Endodermal cell (in vitro differentiated cells): ENCODE measurements at regions not wholly inside any gene's neighbourhood (a gene's known extent, or its start where the extent isn't known, plus 50 kb on each side); places are given as distances from the start of the nearest gene placed in this dataset.

ENCODE experiments used
- DNase-seq: peaks from one replicate; pipeline ENCODE4 v3.0.0-alpha.2; 2017
- H3K27ac ChIP-seq: 2 replicates; pipeline ENCODE4 v1.5.1; 2013; ENCODE audit warnings: mild to moderate bottlenecking, low read depth, low read length, moderate library complexity
- H3K27me3 ChIP-seq: 2 replicates; pipeline ENCODE4 v1.6.1; 2013; ENCODE audit warnings: mild to moderate bottlenecking, low read length, moderate library complexity; ENCODE audit not compliant: insufficient read depth, control insufficient read depth, poor library complexity, severe bottlenecking
- H3K36me3 ChIP-seq: 2 replicates; pipeline ENCODE4 v1.7.0; 2013; ENCODE audit warnings: mild to moderate bottlenecking, low read length, moderate library complexity; ENCODE audit not compliant: control insufficient read depth, insufficient read depth
- H3K4me1 ChIP-seq: one replicate; pipeline ENCODE4 v1.7.0; 2013; ENCODE audit warnings: low read length; ENCODE audit not compliant: control insufficient read depth, insufficient read depth
- H3K4me3 ChIP-seq: 2 replicates; pipeline ENCODE4 v1.5.1; 2013; ENCODE audit warnings: mild to moderate bottlenecking, low read length, moderate library complexity
- H3K9ac ChIP-seq: 2 replicates; pipeline ENCODE4 v1.6.1; 2013; ENCODE audit warnings: mild to moderate bottlenecking, low read length, moderate library complexity; ENCODE audit not compliant: poor library complexity, severe bottlenecking; ENCODE audit errors: extremely low read depth
- H3K9me3 ChIP-seq: 2 replicates; pipeline ENCODE4 v1.6.1; 2013; ENCODE audit warnings: mild to moderate bottlenecking, low read length, moderate library complexity; ENCODE audit not compliant: control insufficient read depth
- H3K27ac Mint-ChIP-seq: 2 replicates; pipeline ENCODE4 v1.8.0; 2020; ENCODE audit warnings: mixed read lengths
- H3K27me3 Mint-ChIP-seq: 2 replicates; pipeline ENCODE4 v1.8.0; 2021; ENCODE audit warnings: mild to moderate bottlenecking, mixed read lengths; ENCODE audit not compliant: insufficient read depth
- H3K36me3 Mint-ChIP-seq: 2 replicates; pipeline ENCODE4 v1.8.0; 2020; ENCODE audit warnings: low read depth, mixed read lengths
- H3K4me1 Mint-ChIP-seq: 2 replicates; pipeline ENCODE4 v1.8.0; 2020; ENCODE audit warnings: mixed read lengths
- H3K4me3 Mint-ChIP-seq: 2 replicates; pipeline ENCODE4 v1.8.0; 2020; ENCODE audit warnings: mild to moderate bottlenecking, moderate library complexity, mixed read lengths
- H3K9me3 Mint-ChIP-seq: 2 replicates; pipeline ENCODE4 v1.8.0; 2020; ENCODE audit warnings: mild to moderate bottlenecking, mixed read lengths
- CTCF ChIP-seq: fragments of 200-600 bp; sonication (generic); conservative IDR thresholded peaks from 2 replicates; pipeline ENCODE4 v1.5.0; 2021; ENCODE audit warnings: antibody characterized with exemption, mild to moderate bottlenecking
- WGBS, 2 experiments: methylation state at CpG; one replicate each; pipeline versions ENCODE4 v1.1.5 to v1.1.7; 2013; ENCODE audit warnings: missing lambda C conversion rate in 2 of 2, mixed read lengths in 1 of 2; ENCODE audit not compliant: insufficient coverage in 1 of 2, insufficient read length in 1 of 2; 5-methylcytosine and 5-hydroxymethylcytosine counted together

GRCh38 chr2:48210189-48210588 is 104.3 kb upstream of the FOXN2 start:
- 93 to 96% methylated on average over 2 of the region's 2 CpGs for WGBS, 2 experiments
- Mint-ChIP-seq H3K36me3 (no peaks in the 10 kb centered on the region), H3K4me3 (no peak overlapping the region), H3K27ac (no peak overlapping the region), H3K4me1 (peaks cover 21% of the 10 kb centered on the region), H3K9me3 (peaks cover 6% of the 10 kb centered on the region), H3K27me3 (no peaks in the 10 kb centered on the region)
- H3K27ac ChIP-seq = no peak overlapping the region
- H3K4me3 ChIP-seq = no peak overlapping the region
- H3K27me3 ChIP-seq = no peaks in the 10 kb centered on the region
- H3K36me3 ChIP-seq = no peaks in the 10 kb centered on the region
- H3K4me1 ChIP-seq = peaks cover 3% of the 10 kb centered on the region
- H3K9me3 ChIP-seq = peaks cover 5% of the 10 kb centered on the region
- TF ChIP-seq CTCF = no peak
- no peak for DNase-seq
- H3K9ac ChIP-seq = no peak overlapping the region

- Histone ChIP-seq H3K36me3 (no peaks in the 10 kb centered on the region), H3K27me3 (no peaks in the 10 kb centered on the region), H3K4me1 (peaks cover 3% of the 10 kb centered on the region), H3K4me3 (no peak overlapping the region), H3K27ac (no peak overlapping the region), H3K9ac (no peak overlapping the region), H3K9me3 (peaks cover 5% of the 10 kb centered on the region)
- Mint-ChIP-seq H3K9me3 (no peaks in the 10 kb centered on the region), H3K36me3 (no peaks in the 10 kb centered on the region), H3K27ac (no peak overlapping the region), H3K4me3 (no peak overlapping the region), H3K27me3 (no peaks in the 10 kb centered on the region), H3K4me1 (peaks cover 8% of the 10 kb centered on the region)
- 89 to 100% methylated on average over 2 to 3 of the region's 3 CpGs for WGBS, 2 experiments
- no peak for DNase-seq
- TF ChIP-seq CTCF = no peak
These were observed 100.8 kb upstream of the FOXN2 start for GRCh38 chr2:48213646-48214045.

DNA sequence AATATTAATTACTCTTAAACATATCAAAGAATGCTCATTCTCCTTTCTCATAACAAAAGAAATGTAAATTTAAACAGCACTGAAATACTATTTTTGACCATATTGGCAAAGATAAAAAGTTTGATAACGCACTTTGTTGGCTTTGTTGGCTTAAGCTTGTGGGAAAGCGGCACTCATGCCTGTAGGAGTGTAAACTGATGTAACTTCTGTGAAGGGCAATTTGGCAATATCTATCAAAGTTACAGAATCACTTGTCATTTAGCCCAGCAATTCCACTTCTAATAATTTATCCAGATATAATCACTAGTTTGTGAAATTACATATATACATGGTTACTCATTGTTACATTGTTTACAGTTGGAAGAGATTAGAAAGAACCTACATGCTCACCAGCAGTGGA is 96.3 kb upstream of the FOXN2 start:
- H3K4me3 Mint-ChIP-seq = no peak overlapping the region

More for the DNA sequence above, 96.3 kb upstream of the FOXN2 start:
- Histone ChIP-seq H3K36me3 (no peaks in the 10 kb centered on the region), H3K27me3 (no peaks in the 10 kb centered on the region), H3K4me1 (no peaks in the 10 kb centered on the region), H3K27ac (no peak overlapping the region), H3K4me3 (no peak overlapping the region), H3K9ac (no peak overlapping the region), H3K9me3 (no peaks in the 10 kb centered on the region)
- no peaks in the 10 kb centered on the region for H3K36me3 Mint-ChIP-seq
- WGBS, 2 experiments = 97 to 100% methylated on average over 1 to 2 of the region's 2 CpGs
- no peaks in the 10 kb centered on the region for H3K4me1 Mint-ChIP-seq
- TF ChIP-seq CTCF = no peak
- H3K9me3 Mint-ChIP-seq = no peaks in the 10 kb centered on the region
- no peak overlapping the region for H3K27ac Mint-ChIP-seq
- no peak for DNase-seq
- H3K27me3 Mint-ChIP-seq = no peaks in the 10 kb centered on the region
